Forelimb muscle (tissue), 1 donor: ENCODE measurements at regions not wholly inside any gene's neighbourhood (a gene's known extent, or its start where the extent isn't known, plus 50 kb on each side); places are given as distances from the start of the nearest gene placed in this dataset.

ENCODE experiments used
- DNase-seq: peaks from one replicate; pipeline ENCODE4 v3.0.0-alpha.2; 2013; ENCODE audit warnings: low read depth

GRCh38 chr17:70230850-70231640 lies 61.7 kb downstream of the KCNJ2 start:
- no peak for DNase-seq

- peak; percentile 25 for DNase-seq
These were observed 63.1 kb downstream of the KCNJ2 start for GRCh38 chr17:70232466-70232865.

DNA sequence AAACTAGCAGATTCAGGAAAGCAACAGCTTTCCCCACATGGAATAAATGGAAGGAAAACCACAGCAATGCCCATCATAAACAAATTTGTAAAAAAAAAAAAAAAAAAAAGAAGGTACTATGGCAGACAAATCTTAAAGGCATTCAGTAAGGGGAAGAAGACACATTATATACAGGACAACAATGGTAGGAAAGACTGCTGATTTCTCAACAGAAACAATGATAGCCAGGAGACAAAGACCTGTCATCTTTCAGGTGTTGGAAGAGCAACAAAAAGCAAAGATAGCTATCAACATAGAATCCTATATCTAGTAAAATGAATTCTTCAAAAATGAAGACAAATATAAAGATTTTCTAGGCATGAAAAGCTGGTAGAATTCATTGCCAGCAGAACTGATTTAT lies 65.9 kb downstream of the KCNJ2 start:
- DNase-seq: no peak

- DNase-seq: no peak
These were observed 68.9 kb downstream of the KCNJ2 start for GRCh38 chr17:70238228-70238627.

DNA sequence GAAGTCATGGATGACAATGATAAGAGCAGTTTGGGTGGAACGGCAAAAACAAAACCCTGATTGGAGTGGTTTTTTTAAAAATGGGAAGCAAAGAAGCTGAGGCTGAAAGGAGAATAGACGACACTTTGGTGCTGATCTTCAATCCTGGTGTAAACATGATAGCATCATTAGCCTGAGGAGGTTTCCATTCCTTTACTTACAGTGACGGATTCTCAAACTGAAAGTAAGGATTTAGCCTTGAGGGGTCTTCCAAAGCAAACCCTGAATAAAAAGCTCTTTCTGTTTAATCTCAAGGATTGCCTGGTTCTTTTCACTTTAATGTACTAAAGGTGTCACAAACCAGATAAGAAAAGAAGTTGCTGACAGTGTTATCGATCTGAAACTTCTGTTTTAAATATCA lies 69.3 kb downstream of the KCNJ2 start:
- DNase-seq: no peak

DNA sequence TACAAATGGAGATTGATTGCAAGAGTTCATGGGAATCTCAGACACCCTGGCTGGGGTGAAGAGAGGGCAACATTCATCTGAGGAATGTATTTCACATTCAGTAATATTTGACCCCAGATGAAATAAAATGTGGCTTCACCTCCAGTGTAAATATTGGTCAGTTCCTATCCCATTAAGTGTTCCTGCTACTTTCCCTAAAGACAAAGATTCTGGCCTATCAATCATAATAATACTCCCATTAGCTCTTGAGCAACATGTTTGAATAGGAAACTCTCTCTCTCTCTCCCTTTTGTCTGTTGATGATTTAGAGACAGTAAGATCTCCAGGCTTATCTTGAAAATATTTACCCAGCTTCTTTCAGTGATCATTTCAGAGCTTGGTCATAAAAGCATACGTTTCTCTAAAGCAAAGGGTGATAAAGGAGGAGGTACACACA lies 70.1 kb downstream of the KCNJ2 start:
- no peak for DNase-seq

DNA sequence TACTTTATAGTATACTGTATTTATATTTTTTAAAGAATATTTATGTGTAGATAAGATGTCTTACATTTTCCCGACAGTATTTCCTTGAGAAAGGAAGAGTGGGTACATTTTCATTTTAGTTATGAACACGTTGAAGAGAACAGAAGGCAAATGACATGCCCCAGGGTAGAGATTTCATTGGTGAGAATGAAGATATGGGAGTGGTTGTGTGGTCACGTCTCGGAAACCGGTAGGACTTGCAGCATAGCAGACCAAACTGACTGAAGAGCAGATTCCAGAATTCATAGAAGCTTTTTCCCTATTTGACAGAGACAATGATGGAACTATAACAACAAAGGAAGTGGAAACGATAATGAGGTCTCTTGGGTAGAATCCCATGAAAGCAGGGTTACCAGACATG lies 71.7 kb downstream of the KCNJ2 start:
- DNase-seq: no peak

GRCh38 chr17:70242781-70243437 lies 73.6 kb downstream of the KCNJ2 start:
- no peak for DNase-seq

DNA sequence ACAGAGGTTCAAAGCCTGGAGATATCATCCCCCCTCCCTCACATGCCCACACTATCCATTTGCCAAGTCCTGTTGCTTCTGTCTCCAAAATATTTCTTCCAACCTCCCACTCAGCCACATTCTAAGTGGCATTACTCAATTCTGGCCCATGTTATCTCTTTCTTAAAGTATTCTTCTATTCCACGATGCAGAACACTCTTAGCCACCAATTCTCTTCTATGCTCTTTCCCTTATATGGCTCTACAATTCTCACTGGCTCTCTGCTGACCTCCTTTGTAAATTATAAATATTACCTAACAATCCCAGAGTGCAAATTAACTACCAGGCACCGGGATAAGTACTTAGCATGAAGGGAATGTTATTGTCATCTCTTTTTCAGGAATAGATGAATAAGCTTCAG lies 82.4 kb downstream of the KCNJ2 start:
- no peak for DNase-seq

DNA sequence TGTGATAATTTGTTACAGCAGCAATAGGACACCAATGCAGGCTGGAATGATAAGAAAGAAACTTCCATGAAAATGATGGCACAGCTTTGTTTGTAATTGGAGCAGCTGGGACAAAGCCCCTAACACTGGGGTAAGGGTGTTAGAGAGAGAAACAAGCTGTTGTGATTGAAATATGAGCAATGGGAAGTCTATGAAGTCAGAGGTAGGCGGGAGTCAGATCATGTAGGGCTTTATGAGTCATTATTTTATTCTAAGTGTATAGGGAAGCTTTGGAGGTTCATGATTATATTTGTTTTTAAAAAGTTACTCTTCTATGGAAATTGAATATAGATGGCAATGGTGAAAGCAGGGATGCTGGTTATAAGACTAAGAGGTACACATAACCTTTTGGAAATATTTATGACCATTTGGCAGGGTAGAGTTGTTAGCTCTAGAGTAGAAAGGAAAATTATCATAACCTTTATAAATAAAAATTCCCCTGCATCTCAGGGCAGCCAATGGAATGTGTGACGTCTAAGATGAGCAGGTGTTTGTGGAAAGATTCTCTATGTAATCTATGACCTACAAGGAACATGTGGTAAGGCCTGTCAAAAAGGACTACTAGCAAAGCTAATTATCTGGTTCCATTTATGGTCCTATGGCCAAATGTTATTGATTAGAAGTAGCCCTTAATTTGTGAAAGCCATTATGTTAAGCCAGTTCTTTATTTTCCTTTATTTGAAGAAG lies 85.6 kb downstream of the KCNJ2 start:
- DNase-seq: no peak

- DNase-seq: no peak
These were observed 87.4 kb downstream of the KCNJ2 start for GRCh38 chr17:70256751-70257150.

DNA sequence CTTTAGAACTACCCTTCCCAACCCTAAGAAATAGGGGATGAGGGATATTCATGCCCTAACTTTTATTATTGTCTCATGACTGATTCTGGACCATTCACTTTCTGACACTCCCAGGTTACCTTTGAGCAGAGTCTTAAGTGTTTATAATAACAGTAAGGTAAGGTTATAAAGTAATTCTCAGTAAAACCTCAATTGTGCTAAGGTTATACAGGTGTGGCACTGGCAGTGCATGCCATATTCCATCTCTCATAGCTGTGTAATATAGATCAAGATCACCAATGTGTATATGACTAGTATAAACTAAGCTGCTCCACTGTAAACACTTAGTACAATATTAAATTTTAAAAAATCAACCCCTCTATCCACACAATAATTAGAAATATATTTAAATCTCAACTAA lies 89.1 kb downstream of the KCNJ2 start:
- DNase-seq: no peak

DNA sequence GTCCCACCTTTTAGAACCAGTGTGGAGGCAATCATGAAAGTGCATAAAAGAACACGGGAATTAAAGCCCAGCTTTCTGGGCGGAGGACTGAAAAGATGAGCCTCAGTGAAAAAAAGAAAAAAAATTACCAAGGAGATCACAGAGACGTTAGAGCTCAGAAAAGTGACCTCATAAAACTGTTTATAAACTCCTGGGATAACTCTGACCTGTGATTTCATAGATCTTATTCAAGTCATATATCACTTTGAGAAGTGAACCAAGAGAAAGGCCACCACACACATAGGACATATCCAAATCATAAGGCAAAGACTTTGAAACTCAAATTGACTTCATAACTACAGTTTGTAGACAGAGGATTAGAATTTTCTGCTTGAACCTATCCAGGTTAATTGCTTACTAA lies 90.1 kb downstream of the KCNJ2 start:
- no peak for DNase-seq

DNA sequence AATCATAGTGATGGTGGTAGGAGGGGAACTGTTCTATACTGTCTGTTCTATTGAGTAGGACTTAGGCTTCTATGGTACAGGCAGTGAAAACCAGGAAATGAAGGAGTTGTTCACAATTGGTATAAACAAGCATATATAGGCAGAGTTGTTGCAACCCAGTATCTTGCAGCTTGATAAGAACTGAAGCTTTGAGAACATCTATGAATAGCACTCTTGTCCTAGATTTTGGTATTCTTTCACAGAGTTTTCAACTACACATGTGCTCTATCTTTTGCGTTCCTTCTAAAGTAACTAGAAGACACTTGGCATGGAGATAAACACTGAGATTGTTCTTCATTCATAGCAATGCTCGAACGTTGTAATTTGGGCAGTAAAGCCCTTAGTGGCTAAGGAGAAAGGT lies 91.8 kb downstream of the KCNJ2 start:
- no peak for DNase-seq

DNA sequence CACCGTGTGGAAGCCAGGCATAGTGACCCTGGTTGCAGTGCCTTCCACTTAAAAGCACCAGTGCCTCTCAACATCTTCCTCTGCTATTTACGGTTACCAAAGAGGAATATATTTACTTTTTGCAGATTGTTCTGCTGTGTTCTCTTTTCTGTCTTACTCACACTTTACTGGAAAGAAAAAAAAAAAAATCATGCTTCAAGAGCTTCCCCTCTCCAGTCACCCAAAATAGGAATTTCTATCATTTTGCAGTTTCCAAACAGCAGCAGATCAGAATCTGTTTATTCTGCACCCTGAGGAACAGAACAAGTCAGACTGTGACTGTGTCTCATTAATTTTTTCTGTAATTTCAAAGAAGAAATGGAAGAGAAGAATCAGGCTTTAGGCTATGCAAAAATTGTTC lies 96.1 kb downstream of the KCNJ2 start:
- no peak for DNase-seq

DNA sequence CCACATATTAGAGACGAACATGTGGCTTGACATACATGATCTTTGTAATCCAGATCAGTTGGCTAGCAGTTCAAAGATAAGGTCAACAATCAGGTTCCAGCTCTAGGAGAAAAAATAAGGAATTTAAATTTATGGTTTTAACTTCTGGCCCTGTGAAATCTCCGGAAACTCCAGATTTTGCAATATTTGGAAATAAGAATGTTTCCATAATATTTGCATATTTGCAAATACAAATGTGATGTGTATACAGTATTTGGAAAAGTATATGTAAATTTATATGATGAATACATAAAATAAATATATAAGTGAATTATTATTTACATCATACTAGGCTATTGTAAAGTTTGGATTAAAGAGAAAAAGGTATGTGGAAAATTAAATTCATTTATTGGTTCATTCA lies 97.1 kb downstream of the KCNJ2 start:
- no peak for DNase-seq

DNA sequence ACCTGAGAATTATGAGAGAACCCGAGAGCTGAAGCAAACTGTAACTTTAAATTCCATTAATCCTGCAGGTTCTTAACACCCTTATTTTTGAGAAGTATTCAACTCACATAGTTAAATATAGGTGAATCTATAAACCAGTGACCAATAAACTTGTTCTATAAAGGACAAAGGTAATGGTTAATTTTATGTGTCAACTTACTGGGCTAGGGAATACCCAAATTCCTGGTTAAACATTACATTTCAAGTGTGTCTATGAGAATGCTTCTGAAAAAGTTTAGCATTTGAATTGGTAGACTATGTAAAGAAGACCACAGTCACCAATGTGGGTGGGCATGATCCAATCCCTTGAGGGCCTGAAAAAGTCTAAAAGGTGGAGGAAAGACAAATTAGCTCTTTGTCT lies 99.1 kb downstream of the KCNJ2 start:
- DNase-seq: no peak

DNA sequence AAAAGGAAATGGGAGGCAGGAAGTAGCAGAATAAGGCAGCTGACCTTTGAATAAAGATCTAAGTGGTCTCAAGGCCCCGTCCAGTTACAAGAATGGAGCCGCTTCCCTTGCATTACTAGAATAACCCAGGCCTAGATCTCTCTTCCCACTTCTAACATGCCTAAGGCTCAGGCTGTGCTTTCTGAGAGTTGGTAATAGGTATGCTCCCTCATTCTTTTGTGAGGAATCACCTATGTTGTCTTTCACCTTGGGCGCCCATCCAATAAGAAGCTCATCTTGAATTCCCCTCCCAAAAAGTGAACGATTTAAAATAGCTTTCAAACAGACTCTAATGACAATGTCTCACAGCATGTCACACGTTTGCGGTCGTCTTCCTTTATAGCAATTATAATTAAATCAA lies 101.2 kb downstream of the KCNJ2 start:
- DNase-seq: no peak

DNA sequence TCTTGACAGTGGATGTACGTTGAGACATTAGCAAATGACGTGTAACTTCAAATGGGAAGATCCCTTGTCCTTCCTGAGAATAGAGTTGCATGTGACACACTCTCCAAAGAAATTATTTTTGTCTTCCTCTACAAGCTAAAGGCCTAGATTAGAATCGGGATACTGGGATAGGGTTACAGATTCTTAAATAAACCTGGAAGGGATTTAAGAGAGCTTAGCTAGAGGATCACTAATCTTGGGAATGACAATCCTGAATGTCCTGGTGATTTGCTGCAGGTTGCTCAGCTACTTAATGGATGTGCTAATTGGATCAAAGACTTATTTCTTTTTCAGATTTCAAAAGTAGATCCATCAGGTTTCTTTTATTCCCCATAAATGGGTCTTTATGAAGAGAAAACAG lies 101.9 kb downstream of the KCNJ2 start:
- DNase-seq: no peak

- no peak for DNase-seq
These were observed 102.3 kb downstream of the KCNJ2 start for GRCh38 chr17:70271672-70272071.

DNA sequence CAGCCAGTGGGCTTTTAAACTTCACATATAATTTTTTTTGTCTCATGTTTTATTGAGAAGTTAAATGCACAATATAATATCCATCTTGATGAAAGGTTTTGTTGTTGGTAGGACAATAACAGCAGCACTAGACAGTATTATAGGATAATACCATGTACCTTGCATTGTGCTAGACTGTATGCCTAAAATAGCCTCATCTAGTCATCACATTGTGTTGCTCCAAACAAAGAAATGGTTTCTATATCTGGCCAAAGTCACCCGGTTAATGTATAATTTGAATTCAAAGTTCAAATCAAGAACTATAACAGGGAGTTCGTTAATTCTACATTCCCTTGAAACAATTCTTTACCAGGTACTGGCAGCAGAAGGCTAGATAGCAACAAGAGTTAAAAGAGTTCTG lies 104.9 kb downstream of the KCNJ2 start:
- no peak for DNase-seq

DNA sequence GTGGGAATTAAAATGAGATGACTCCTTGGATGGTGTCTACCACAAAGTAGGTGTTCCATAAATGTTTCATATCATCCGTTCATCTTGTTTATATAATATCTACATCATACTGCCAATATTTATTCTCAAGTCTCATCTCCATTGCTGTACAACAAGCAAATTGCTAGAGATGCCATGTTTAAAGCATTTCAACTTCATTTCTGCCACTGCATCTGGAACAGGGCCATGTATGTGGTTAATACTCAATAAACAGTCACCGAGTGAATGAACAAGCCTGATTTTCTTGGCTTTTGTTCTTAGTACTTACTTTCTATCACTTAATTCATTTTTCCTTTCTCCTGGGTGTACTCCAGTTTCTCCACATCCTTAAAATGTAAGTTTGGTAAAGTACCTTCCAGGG lies 107.6 kb downstream of the KCNJ2 start:
- no peak for DNase-seq
